Left hindlimb (tissue), 1 donor: ENCODE measurements at regions not wholly inside any gene's neighbourhood (a gene's known extent, or its start where the extent isn't known, plus 50 kb on each side); places are given as distances from the start of the nearest gene placed in this dataset.
"Not testable (repeated sequence)": the region's sequence is repeated elsewhere in the genome, so short reads cannot be mapped to it uniquely, and the experiment has no call there.

Experiments used
- DNase-seq: peaks from one replicate; pipeline ENCODE4 v3.0.0-alpha.2; 2018

DNA sequence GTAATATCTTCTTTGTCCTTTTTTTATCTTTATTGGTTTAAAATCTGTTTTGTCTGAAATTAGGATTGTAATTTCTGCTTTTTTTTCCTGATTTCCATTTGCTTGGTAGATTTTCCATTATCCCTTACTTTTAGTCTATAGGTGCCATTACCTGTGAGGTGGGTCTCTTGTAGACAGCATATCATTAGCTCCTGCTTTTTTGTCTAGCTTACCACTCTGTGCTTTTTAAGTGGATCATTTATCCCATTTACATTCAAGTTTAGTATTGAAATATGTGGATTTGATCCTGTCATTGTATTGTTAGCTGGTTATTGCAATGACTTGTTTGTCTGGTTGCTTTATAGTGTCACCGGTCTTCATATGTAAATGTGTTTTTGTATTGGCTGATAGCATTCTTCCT, 958.6 kb upstream of the SLIT2 start:
- DNase-seq = no peak

DNA sequence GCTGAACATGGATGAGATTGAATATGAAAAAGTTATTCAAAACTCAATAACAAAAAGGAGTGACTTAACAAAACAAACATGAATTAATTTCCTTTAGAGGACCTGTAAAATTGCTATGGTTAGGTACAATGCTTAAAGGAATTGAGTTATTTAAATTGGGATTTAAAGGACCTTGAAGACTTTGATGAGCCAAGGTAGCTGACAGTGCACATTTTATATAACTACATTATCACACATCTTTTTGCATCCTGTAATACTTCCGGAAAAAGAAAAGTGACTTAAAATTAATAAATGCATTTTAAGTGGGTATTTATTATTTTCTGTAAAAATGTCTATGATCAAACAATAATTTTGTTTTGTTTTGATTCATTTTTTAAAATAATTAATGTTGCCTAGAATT, 964.8 kb upstream of the SLIT2 start:
- no peak for DNase-seq

DNA sequence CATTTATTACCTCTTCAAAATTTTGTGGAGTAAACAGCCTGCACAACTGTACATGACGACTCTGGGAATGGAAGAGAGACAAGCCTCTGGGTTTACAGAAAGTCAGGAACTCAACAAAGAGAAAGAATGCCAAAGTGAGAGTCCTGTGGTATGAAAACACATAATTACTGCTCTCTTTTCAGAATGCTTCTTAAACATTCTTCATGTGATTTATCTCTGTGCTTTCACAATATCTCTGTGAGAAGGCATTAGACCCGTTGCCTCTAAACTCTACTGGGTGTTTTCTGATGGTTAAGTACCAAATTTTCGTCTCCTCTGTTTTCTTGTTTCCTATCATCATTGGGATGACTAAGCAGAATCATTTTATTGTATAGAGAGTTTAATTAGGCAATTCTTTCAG, 966.6 kb upstream of the SLIT2 start:
- no peak for DNase-seq

DNA sequence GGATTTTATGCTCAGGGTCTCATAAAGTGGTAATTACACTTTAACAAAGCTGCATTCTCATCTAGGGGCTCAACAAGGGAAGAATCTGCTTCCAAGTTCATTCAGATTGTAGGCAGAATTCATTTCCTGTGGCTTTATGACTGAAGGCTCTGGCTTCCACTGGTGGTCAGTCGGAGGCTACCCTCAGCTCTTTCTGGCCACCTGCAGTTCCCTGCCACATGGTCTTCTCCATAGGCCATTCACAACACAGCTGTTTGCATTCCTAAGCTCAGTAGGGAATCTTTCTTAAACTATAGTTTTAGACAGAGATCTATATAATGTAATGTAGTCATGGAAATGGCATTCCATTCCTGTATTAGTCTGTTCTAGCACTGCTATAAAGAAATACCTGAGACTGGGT, 973.0 kb upstream of the SLIT2 start:
- DNase-seq = no peak

DNA sequence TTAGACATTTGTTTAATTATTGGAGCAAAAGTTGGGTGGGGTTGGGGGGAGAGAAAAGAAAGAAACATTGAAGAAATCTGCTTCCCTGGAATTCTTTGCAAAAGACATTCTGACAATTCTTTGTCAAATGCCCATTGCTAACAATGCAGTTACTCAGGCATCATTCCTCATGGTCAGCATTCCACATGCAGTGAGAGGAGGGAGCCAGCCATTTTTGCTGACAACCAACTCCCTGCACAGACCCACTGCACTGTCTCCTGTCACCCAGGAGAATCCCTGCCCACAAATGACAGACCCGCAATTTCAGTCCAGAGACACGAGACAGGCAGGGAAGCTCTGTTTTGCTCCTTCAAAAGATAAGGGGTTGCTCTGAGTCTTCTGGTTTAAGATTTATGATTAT, 985.1 kb upstream of the SLIT2 start:
- no peak for DNase-seq

DNA sequence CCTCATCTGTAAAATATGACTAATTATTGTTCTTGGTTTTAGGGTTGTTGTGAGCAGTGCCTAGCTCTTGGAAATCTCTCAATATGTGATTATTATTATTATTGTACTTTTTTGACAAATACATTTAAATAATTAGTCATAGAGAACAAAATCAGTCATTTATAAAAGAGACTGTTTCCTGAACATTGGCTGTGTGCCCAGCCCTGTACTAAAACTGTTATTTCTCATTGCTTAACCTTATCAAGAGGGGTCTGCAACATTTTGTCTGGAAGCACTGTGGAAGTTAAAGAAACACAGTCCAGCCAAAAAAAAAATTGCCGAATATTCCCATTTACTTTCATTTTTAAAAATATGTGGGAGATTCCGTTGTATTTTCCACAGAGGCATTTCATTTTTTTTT, 989.2 kb upstream of the SLIT2 start:
- no peak for DNase-seq

DNA sequence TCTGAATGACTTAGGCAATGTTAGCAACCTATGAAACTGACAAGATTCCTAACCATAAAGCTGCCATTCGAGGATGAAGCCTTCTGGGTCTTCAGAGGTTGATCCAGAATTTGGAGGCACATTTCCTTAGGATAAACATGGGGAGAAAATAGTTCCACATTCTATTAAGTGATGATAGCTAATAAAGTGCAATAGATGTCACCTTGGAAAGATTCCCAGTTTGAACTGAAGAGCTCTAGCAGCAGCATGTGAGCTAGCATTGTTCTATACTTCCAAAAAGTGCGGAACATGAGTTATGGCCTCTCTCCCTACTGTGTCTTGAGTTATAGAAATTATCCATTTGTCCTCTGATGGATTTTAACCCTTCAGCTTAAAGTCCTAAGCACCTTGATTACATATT, 991.4 kb upstream of the SLIT2 start:
- DNase-seq = no peak

DNA sequence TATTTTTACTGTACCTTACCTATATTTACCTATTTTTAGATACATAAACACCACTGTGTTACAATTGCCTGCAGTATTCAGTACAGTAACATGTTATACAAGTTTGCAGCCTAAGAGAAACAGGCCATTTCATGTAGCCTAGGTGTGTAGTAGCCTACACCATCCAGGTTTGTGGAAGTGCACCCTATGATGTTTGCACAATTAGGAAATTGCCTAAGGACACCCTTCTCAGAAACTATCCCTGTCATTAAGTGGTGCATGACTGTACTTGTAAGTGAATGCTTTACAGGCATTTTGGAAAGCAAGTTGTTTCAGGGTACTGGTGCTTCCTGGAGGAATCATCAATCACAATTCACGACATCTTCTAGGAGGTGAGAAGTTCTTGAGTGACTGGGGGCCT, 991.8 kb upstream of the SLIT2 start:
- no peak for DNase-seq

DNA sequence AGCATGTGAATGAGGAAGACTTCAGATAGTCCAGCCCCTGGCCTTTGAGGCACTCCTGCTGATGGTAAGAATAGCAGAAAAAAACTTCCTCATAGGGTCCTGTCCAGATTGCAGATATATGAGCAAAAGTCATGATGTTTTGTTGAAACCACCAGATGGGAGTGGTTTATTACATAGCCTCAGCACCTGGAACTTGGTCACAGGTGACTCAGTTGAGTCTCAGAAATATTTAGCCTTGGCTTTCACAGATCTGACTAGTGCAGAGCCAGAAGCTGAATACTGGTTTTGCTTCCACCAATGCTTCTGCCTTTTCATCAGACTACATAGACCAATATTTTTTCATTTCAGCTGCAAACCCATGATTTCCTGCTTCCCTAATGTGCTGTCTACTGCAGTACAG, 994.9 kb upstream of the SLIT2 start:
- no peak for DNase-seq

DNA sequence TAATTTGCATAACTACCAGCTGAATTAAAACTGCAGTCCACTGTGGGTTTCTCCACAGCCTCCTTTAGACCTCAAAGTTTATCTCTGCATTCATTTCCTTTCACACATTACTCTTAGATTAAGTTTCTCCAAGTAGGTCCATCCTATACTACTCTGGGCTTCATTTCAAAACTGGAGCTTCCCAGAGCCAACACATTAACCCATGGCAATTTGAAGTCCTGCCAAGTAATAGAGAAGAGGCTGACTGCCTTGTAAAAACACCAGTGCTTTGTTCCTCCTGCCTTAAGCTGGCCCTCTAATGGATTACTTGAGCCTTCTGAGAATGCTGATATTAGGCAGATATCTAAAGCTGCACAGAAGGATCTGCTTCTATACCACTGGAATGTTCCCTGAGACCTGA, 997.2 kb upstream of the SLIT2 start:
- DNase-seq = no peak

DNA sequence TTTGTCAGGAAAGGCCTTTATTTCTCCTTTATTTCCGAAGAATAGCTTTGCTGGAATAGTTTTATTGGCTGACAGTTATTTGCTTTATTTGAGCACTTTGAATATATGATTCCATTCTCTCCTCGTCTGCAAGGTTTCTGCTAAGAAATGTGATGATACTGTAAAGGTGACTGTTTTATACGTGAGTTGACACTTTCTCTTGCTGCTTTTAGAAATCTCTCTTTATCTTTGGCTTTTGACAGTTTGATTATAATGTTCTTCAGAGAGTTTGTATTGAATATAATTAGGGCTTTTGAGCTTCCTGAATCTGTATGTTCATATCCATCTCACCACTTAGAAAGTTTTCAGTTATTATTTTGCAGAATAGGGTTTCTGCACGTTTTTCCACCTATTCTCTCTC, 1003.7 kb upstream of the SLIT2 start:
- no peak for DNase-seq

DNA sequence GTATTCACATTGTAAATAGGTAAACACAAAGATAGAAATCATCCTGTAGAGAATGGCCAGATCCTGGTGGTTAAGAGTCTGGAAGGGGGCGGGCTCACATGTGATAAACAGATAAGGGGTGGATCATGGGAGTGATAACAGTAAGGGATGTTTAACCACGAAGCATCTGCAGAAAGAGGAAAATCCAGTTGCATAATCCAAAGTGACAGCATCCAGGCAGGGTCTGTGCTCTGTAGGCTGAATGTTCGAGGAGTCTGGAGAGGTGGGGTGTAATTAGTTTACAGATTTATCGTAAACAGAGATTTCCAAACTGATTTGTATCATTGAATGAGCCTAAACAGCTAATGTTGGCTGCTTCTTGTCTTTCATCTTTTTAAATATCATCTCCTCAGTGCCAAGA, 1009.8 kb upstream of the SLIT2 start:
- no peak for DNase-seq

DNA sequence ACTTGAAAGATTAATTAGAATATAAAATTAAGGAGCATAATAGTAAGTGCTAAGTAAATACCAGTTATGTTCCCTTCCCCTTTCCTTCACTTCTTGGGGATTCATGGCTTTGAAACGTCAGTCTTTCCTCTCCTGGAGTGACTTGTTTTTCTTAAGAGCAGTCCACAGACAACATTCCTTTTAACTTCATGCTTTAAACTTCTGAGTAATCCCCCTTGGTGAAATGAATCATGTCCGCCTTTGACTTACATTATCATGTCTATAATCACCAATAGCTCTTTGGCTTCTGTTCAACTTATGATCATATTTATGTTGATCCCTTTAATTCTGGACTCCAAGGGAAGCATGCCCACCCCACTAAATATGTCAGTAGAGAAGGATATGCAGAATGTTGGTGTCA, 1012.1 kb upstream of the SLIT2 start:
- no peak for DNase-seq

DNA sequence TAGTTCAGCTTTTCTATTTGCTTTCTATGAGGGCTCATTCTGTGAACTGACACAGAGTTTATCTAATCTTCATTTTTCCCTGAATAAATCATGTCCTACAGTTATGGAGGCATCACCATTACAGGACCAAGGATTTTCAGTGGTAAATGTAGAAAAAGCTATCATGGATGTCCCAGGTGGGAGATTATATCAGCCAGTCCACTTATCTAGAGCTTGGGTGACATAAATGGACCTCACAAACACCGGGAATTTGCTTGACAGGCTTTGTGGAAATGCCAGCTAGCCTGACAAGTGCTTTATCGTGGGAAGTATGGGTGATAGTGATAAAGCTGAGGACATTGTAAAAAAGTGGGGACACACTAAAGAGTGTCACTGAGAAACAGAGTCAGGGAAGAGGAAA, 1015.2 kb upstream of the SLIT2 start:
- no peak for DNase-seq

DNA sequence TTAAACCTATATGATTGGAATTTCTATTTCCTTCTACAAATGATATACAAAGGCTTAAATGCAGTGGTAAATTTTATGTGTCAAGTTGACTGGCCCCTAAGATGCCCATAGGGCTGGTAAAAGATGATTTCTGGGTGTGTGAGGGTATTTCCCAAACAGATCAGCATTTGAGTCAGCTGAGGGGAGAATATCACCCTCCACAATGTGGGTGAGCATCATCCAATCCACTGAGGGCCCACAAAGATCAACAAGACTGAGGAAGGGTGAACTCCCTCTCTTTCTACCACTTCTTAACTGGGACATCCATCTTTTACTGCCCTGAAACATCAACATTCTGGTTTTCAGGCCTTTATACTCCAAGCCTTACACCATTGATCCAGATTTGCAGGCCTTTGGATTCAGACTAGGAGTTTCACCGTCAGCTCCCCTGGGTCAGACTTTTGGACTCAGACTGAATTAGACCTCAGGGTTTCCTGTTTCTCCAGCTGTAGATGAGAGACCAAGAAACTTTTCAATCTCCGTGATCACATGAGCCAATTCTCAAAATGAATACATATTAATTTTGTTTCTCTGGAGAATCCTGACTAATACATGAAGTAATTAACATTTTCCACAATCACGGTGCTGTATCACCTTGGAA, 1020.7 kb upstream of the SLIT2 start:
- no peak for DNase-seq

DNA sequence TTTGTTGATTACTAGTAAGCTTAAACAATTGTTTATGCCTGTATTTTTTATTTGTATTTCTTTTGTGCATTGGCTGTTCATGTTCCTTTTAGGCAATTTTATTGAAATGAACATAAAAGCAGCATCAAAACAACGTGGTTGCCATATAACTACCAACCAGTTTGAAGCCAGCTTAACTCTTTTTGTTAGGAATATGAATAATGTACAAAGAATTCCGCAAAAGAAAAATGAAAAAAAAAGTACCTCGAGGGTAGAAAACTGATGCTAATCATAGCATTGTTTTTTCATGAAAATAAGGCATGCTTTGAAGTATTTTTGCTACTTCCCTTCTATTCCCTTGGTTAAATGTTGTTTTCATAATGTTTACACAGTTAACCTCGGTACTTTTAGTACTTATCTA, 1024.0 kb upstream of the SLIT2 start:
- no peak for DNase-seq

DNA sequence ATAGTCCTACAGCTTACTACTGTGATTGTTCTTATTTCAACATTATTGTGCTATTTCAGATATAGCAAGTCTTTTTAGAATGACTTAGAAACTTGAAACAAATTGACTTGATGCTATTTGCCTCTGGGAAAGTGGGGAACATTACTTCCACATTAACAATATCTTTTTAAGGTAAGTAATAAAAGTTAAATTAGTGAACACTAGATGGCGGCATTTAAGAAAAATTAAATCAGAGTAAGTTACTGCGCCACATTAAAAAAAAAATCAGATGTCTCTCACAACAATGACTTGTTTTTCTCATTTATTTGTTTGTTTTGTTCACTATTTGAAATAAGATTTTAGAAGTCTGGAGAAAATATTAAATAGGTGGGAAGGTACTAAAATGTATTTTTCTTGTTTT, 1026.9 kb upstream of the SLIT2 start:
- DNase-seq = no peak

DNA sequence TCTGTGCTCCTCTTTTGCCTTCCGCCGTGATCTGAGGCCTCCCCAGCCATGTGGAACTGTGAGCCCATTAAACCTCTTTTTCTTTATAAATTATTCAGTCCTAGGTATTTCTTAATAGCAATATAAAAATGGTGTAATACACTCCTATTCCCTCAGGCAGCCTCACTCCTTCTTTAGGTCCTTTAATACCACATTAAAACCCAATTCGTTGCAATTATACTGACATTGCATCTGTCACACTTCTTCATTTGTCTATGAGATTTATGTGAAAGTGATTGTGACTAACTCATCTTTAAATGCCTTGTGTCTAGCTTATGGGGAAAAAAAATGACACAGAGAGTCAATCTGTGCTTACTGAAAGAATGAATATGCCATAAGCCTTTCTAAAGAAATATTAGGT, 1035.2 kb upstream of the SLIT2 start:
- DNase-seq = no peak

DNA sequence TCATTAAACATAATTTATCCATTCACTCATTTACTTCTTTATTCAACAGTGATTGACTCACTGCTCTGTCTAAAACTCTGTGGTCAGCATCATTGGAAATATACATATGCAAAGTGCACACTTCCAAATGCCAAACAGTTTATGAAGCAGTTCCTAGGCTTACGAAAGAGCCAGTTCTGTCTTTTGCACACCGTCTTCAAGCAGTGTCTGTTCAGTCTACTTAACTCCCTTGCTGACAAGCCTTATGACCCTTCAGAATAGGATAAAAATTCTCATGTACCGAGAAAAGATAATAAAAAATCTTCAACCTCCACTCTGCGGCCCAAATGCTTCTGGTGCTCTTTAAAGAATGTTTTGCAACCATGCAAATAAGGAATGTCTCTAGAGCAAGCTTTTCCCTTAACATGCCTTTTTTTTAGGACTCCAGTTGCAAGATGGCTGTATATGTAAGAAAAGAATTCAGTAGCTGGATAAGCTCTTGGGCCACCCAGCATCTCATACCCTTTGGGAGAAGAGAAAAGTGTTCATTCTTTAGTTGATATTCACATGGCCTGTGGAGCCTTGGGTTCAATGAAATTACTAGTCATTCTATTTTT, 1037.0 kb upstream of the SLIT2 start:
- DNase-seq = no peak

DNA sequence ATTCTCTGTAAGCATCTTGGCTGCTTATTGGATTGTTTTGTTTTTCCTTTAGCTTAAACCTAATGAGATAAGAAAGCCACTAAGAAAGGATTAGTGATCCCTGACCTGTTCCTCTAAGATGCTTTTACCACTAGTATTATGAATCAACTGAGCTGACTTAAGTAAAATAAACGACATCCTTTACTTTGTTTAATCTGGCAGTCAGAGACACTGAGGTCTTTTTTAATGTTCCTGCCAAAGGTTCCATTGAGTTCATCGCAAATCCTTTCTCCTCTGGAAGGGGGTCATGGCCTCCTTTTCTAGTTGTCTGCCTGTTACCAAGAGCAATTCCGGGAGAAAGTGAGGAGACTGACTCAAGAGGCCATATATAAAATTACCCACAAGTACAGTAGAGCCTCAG, 1038.3 kb upstream of the SLIT2 start:
- no peak for DNase-seq

DNA sequence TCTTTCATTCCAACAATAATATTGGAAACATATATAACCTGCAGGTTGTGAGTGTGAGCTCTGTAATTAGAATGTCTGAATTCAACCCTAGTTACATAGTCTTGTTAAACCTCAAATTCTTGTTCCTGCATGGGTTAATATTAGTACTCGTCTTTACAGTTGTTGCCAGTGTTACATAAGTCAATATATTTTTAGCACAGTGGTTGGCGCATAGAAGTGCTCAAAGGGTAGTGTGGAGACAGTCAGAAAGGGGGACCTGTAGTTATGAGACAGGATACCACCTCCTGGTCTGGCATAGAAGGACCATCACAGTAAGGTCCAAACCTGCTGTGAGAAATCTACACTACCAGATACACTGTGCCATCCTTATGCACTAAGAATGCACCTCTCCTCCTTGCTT, 1045.9 kb upstream of the SLIT2 start:
- DNase-seq = no peak

DNA sequence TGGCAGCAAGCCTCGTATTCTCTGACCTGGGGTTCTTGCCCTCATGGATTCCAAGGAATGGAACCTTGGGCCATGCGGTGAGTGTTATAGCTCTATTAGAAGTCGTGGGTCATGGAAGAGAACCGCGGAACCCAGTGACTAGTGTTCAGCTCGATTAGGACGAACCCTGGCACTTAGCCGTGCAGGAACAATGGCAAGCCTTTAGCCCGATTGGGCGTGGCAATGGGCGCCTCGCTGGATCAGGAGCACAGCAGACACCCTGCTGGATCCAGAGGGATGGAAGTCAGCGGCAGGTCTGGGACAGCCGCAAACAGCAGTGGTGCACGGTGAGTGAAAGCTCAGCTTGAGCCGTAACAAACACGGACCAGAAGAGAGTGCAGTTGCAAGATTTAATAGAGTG, 1053.9 kb upstream of the SLIT2 start:
- DNase-seq = not testable (repeated sequence)

DNA sequence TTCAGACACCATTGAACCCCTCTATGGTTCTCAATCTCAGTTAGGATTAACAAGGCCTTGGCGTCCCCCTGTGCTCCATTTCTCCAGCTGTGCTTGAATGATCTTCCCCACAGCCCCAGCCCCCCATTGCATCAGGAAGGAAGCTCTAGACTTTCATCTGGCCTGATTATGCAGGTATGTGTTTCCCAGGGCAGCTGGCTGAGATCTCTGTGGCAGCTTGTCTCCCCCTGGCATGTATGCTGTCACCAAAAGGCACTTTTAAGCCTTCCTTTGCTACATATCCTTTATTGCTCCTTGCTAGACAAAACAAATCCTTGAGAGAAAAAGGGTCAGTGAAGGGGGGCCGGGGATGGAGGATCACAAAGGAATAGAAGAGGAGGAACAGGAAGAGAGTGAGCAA, 1056.0 kb upstream of the SLIT2 start:
- no peak for DNase-seq

DNA sequence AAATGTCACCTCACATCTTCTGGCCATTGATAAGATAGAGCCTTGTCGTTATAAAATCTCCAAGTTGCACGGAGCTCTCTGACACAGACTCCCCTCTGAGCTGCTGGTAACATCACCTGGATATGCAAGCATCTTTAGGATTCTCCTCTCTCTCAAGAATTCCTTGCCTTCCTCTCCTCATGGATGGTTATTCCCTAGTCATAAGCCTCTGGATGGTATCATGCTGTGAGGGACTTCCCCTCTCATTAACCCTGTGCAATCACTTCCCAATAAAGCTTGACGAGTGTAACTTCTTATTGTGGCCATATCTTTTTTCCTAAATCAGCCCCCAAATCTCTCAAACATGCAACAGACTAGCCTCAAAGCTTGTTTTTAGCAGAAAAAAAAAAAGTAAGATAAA, 1057.0 kb upstream of the SLIT2 start:
- no peak for DNase-seq

DNA sequence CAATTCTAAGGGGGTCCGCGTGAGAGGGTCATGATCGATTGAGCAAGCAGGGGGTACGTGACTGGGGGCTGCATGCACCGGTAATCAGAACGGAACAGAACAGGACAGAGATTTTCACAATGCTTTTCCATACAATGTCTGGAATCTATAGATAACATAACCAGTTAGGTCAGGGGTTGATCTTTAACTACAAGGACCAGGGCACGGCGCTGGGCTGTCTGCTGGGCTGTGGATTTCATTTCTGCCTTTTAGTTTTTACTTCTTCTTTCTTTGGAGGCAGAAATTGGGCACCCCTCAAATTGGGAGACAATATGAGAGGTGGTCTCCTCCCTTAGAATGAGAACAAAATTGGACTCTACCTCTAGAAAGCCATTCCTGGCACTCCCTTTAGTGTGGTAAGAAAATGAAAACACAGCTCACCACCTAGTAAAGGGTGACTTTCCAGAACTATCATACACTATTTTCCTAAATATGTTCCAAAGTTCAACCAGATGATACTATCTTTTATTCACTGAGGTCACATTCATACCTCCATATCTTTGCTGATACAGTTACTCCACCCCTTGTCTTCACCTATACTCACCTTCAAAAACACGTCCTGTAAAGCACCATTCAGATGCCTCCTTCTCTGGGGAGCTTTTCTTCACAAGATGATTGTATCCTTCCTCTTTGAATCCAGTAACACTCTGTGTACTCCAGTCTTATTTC, 1058.3 kb upstream of the SLIT2 start:
- DNase-seq = no peak
